SW480 (cell line): ENCODE measurements at regions not wholly inside any gene's neighbourhood (a gene's known extent, or its start where the extent isn't known, plus 50 kb on each side); places are given as distances from the start of the nearest gene placed in this dataset.
A peak's percentile ranks its signal among the peaks of the same experiment; 100 is the strongest.
"Not testable (repeated sequence)": the region's sequence is repeated elsewhere in the genome, so short reads cannot be mapped to it uniquely, and the experiment has no call there.

Experiments
- DNase-seq: peaks from one replicate; pipeline ENCODE4 v3.0.0-alpha.2; 2016; ENCODE audit warnings: low spot score

DNA sequence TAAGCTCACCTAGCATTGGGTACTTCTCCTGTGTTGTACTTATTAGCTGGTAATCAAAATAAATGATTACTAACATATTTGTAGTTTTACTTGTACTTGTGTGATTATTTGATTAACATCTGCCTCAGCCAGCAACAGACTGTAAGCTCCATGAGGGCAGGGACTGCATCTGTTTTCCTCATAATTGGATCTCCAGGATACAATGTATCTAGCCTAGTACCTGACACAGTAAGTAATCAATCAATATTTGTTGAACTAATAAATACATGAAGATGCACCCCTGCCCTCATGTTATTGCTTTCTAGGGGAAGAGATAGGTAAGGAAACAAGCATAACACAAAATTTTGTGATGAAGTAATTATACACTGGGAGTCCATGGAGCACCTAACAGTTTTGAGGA, 101.5 kb downstream of the TENT5C start:
- DNase-seq = no peak

DNA sequence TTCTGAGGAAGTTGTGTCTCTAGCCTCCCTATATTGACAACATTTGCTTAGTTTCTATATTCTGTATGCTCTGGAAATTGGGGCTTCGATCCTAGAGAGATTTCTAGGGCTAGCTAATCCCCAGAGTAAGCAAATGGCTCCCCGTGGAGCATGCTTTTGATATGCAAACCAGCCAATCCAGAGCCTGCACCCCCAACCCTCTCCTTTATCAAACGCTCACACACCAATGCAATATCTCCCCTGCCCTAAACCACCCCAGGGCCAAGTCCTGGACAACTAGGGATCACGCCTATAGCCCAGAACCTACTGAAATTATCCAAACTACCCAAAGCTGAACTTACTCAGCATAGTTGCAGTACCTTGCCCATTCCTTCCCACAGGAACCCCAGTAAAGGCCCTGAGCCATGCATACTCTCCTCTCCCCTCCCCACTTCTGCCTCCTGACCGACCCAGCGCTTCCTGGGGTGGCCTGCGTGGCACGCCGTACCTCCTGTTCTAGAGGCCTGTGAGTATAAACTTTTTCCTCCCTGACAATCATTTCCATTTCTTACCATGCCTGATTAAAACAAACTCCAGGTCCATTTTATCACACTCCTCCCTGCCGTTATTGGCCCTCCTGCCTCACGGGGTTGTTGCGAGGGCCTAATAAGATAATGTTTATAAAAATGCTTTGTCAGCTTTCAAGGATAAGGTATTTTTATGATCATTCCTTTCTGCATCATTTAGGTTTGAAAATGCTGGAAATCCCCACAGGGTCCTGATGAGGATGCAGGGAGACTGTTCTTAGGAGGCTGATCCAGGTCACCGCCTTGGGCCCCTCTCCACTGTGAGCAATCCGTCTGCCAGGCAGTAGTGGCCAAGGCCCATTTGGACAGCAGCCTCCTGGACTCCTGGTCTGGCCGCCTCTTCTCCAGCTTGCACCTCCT, 102.7 kb downstream of the TENT5C start:
- DNase-seq = no peak

DNA sequence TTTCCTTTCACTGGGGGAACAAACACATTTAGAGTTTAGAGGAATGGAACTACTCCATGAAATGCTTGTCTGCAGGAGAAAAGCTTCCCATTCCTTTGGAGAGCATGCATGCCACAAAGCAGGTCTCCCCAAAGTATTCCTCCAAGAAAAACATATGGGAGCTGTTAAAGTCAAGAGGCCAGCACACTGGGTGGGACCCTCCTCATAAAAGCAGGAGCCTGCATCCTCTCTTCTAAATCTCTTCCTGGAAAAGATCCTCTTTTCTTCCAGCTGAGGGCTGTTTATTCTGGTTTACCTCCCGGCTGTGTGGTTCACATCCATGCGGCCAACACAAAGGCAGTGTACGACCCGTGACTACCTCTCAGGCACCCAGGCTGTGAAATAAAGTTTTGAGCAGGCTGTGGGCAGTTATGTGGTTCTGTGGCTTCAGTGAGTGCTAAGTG, 103.4 kb downstream of the TENT5C start:
- DNase-seq = no peak

GRCh38 chr1:117710710-117711109, 104.9 kb downstream of the TENT5C start:
- DNase-seq = no peak

DNA sequence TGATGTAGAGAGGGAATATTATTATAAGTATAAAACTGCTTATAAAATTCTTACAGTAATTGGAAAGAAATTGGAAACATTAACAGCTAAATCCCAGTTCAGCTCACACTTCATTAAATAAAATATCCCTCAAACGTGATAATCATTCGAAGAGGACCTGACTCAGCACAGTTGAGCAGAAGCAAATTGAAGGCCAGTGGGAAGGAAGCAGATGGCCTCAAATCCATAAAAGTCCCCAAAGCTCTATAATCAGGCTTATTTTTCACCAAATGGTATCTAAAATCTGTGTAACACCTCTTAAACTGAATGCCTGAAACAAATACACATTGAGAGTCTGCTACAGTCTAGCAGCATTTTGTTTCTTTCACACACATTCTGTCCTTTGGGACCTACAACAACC, 106.8 kb downstream of the TENT5C start:
- no peak for DNase-seq

- DNase-seq = no peak
Measured at GRCh38 chr1:117714546-117714945, 108.7 kb downstream of the TENT5C start.

DNA sequence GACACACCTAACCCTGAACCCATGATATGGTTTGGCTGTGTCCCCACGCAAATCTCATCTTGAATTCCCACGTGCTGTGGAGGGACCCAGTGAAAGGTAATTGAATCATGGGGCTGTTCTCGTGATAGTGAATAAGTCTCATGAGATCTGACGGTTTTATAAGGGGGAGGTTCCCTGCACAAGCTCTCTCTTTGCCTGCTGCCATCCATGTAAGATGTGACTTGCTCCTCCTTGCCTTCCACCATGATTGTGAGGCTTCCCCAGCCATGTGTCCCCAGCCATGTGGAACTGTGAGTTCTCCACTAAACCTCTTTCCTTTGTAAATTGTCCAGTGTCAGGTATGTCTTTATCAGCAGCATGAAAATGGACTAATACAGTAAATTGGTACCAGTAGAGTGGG, 110.2 kb downstream of the TENT5C start:
- DNase-seq = not testable (repeated sequence)

DNA sequence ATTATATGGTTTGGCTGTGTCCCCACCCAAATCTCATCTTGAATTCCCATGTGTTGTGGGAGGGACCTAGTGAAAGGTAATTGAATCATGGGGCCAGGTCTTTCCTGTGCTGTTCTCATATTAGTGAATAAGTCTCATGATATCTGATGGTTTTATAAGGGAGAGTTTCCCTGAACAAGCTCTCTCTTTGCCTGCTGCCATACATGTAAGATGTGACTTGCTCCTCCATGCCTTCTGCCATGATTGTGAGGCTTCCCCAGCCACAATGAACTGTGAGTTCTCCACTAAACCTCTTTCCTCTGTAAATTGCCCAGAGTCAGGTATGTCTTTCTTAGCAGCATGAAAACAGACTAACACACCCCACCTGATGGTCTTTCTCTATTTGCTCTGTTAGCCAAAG, 112.1 kb downstream of the TENT5C start:
- DNase-seq = not testable (repeated sequence)

DNA sequence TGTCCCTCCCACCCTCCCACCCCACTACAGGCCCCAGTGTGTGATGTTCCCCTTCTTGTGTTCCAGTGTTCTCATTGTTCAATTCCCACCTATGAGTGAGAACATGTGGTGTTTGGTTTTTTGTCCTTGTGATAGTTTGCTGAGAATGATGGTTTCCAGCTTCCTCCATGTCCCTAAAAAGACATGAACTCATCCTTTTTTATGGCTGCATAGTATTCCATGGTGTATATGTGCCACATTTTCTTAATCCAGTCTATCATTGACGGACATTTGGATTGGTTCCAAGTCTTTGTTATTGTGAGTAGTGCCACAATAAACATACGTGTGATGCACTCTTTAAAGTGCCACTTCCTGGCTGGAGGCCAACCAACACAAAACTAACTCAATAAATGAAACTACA, 112.7 kb downstream of the TENT5C start:
- not testable (repeated sequence) for DNase-seq

- DNase-seq = no peak
Measured at GRCh38 chr1:117719004-117719403, 113.2 kb downstream of the TENT5C start.

DNA sequence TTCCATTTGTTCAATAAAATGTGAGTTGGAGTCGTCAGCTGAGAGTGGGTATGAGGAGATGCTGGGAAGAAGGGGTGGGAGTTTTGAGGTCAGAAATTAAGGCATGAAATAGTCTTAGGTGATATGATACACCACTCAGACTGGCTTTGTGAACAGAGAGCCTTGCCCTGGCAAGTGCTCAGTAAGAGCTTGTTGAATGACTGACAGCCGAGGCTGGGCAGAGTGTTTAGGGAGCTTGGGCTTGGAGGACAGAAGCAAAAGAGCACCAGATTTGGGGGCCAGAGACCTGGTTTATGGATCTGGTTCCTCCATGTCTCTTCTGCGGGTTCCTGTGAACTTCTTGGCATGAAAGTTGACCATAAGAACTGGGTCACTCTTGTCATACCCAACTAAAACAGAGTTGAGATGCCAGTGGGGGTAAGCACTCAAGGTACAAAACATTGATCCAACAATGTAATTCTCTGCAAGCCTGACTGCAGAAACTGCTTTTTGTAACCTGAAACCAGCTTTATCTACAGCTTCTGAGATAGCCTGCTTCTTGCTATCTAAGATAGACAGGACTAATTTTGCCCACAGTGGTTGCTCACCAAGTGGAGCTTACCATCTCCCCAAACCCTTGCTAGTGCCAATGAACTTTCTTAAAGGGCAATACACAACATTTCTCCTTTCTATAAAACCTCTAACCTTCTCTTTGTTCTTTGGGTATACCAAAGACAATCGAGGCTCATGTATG, 126.4 kb downstream of the TENT5C start:
- DNase-seq = no peak

- no peak for DNase-seq
Measured at GRCh38 chr1:117732956-117733355, 127.1 kb downstream of the TENT5C start.

DNA sequence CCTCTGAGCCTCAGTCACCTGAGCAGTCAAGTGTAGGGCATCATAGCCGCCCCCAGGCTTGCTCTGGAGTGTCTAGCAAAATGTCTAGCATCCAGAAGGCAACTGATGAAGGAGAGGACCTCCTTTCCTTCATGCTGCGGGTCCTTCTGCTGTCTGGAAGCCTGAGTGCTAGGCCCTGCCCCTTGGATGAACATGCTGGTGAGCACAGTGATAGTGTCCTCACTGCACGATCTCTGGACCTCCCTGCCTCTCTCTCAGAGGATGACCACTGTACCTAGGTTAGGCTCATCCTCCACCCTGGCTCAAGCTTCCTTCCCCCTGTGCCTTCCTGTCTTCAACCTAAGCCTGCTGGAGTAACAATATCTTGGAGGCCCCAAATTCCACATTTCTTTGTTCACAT, 128.6 kb downstream of the TENT5C start:
- no peak for DNase-seq

DNA sequence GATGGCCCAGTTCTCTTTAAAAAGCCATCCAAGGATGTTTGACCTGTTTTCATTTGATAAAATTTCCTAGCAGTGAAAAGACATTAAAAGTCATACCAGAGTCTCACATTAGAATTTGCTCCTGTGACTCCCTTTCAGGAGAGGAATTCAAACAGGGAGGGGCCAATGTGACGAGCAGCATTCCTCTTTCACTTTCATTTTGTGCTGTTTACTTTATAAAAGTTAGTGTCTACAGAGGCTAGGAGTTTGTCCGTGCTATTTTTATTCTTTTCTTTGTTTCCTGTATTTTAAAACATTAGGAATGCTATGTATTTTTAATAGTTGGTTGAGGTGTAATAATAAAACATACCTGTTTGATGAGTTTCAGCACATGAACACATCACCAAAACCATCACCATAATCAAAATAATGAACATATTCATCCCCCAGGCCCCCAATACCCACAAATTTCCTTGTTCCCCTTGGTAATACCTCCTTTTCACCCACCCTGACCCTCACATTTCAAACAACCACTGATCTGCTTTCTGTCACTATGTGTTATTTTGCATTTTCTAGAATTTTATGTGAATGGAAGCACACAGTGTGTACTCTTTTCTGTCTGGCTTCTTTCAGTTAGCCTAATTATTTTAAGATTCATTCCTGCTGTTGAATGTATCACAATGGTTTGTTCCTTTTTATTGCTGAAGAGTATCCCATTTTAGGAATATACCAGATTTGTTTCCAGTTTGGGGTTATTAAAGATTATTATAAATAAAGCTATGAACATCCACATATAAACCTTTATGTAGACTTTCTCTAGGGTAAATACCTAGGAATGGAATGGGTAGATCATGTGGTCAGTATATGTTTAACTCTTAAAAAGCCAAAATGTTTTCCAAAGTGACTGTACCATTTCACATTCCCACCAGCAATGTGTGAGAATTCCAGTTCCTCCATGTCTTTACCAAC, 129.5 kb downstream of the TENT5C start:
- DNase-seq = peak; percentile 58

DNA sequence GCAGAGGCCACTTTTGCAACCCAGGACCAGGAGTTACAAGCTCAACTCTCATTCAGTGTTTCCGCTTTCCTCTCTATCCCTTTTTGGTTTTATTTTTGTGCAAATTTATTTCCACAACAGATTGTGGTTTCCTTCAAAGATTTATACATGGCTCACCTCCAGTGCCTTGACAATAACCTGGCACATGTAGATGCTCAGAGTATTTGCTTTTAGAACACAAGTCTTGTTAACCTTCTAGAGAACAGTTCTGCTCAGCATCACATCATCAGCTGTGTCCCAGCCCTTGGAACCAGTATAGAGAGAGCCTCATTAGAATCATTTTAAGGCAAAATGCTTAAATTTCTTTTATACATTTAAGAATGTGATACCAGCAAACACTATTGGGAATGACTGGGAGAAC, 133.7 kb downstream of the TENT5C start:
- DNase-seq = no peak

DNA sequence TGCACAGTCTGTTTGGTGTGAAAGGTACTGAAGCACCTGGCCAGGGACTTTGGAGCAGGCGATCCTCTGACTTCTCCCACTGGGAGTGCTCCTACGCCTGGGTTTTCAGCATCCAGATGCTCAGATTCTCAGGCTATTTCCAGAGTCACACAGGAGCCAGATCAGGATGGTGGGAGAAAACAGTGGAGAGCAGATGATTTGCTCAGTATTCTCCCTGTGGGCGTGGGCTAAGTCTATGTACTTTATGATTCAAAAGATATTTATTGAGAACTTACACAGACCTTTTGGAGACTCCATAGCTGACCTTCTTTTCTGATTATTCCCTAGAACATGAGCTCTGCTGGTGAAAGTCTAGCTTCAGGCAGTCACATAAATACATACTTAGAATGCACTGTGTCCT, 134.6 kb downstream of the TENT5C start:
- DNase-seq = no peak

- DNase-seq = not testable (repeated sequence)
Measured at GRCh38 chr1:117746565-117746964, 140.7 kb downstream of the TENT5C start.

GRCh38 chr1:117747605-117748004, 141.8 kb downstream of the TENT5C start:
- DNase-seq = no peak

DNA sequence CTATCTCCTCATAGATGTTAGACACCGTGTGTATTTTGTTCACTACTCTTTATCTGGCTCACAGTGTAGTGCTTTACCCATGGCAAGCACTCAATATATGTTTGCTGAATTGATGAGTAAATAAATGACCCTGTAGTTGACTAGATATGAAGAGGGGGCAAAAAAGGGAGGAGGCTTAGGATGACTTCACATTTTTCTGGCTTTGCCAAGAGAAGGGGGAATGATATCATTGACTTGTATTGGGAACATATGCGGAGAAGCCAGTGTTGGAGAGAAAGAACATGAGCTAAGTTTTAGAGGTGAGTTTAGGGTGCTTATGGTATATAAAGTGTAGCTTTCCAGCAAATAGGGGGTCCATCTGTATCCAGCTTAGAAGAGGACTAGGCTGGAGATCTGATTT, 145.5 kb downstream of the TENT5C start:
- DNase-seq = no peak

DNA sequence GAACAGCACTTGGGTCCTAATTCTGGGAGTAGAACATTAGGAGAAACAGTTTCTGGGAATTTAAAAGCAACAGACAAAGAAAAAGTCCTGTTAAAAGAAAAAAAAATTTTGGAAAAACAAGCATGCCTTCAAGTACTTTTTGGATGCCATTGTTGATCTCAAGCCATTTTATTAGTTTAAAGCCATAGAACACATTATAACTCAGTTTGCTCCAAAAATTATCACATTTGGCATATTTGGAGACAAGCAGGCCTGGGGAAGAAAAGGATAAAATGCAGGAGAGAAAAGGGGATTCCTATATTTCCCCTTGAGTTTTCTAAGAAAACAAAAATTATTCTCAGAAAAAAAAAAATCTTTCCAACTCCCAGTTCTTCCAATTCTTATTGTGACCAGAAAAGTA, 146.8 kb downstream of the TENT5C start:
- no peak for DNase-seq

DNA sequence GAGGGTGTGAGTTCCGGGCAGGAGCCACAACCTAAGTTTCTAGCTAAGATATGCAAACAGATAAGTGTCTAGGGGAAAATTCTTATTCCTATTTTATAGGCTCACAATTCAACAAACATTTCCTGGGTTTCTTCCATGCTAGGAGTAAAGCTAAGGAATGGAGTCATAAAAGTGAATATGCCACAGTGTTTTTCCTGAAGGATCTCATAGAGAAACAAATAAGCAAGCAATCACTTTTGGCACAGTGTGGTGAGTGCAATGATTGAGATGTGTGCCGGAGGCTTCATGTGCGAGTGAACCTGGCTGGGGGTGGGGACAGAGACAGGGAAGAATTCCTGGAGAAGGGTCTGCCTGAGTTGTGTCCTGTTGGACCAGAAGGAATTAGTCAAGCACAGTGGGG, 147.4 kb downstream of the TENT5C start:
- no peak for DNase-seq

DNA sequence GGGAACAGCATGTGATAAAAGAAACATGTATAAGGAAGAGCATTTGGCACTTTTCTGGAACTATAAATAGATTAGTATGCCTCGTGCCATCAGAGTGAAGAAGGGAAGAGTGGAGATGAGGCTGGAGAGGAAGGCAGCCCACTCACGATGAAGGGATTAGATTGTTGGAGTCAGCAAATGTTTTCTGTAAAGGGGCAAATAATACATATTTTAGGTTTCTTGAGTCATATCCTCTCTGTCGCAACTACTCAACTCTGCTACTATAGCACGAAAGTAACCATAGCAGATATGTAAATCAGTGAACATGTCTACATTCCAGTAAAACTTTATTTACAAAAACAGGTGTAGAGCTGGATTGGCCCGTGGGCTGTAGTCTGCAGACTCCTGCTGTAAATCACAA, 147.8 kb downstream of the TENT5C start:
- no peak for DNase-seq
